AG20443 (cell line): ENCODE measurements at regions not wholly inside any gene's neighbourhood (a gene's known extent, or its start where the extent isn't known, plus 50 kb on each side); places are given as distances from the start of the nearest gene placed in this dataset.
"Not testable (repeated sequence)": the region's sequence is repeated elsewhere in the genome, so short reads cannot be mapped to it uniquely, and the experiment has no call there.

Experiments
- DNase-seq: peaks from one replicate; pipeline ENCODE4 v3.0.0; 2012; ENCODE audit warnings: low spot score, mixed read lengths

DNA sequence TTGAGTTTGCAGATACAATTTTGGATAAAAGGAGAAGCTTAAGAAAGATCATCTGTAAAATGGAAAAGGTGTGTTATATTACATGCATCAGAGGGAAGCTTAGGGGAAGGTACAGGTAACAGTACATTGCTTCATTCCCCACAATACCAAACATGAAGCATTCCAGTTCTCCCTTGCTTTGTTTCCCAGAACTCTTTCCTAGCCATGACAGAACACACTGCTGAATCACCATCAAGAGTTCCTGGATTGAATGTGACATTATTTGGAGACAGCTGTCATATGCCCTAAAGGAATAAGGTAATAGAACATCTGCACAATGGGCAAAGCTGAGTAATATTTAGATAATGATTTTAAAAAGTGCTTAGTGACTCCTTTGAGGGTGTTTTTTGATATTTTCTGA lies 303.5 kb upstream of the ST8SIA4 start:
- DNase-seq = no peak

DNA sequence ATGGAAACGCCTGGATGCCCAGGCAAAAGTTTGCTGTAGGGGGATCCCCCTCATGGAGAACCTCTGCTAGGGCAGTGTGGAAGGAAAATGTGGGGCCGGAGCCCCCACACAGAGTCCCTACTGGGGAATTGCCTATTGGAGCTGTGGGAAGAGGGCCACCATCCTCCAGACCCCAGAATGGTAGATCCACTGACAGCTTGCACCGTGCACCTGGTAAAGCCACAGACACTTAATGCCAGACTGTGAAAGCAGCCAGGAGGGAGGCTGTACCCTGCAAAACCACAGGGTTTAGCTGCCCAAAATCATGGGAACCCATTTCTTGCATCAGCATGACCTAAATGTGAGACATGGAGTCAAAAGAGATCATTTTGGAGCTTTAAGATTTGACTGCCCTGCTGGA lies 302.0 kb upstream of the ST8SIA4 start:
- DNase-seq = not testable (repeated sequence)

DNA sequence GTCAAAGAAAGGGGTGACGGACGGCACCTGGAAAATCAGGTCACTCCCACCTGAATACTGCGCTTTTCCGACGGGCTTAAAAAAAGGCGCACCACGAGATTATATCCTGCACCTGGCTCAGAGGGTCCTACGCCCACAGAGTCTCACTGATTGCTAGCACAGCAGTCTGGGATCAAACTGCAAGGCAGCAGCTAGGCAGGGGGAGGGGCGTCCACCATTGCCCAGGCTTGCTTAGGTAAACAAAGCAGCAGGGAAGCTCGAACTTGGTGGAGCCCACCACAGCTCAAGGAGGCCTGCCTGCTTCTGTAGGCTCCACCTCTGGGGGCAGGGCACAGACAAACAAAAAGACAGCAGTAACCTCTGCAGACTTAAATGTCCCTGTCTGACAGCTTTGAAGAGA lies 277.3 kb upstream of the ST8SIA4 start:
- not testable (repeated sequence) for DNase-seq

DNA sequence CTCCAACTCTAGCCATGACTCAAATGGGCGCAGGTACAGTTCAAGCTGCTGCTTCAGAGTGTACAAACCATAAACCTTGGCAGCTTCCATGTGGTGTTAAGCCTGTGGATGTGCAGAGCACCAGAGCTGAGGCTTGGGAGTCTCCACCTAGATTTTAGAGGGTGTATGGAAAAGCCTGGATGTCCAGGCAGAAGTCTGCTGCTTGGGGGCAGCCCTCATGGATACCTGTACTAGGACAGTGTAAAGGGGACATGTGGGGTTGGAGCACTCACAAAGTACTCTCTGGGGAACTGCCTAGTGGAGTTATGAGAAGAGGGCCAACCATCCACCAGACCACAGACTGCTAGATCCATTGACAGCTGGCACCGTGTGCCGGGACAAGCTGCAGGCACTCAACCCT lies 273.5 kb upstream of the ST8SIA4 start:
- DNase-seq = no peak

DNA sequence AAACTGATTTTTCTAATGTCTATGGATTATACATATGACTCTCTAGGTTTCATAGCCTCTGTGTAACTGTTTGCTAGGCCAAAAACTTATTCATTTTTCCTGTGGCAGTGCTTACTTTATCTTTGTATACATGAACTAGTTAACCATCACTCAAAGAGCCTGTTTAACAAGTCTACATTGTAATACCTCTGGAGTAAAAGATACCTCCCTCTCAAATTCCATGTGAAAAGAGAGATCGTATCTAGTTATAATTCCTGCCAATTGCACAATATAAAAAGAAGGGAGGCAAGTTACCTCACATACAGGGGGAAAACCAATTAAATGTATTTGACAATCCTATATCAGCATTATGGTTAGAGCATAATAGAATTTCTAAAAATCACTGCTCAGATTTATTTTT lies 271.9 kb upstream of the ST8SIA4 start:
- DNase-seq = no peak

DNA sequence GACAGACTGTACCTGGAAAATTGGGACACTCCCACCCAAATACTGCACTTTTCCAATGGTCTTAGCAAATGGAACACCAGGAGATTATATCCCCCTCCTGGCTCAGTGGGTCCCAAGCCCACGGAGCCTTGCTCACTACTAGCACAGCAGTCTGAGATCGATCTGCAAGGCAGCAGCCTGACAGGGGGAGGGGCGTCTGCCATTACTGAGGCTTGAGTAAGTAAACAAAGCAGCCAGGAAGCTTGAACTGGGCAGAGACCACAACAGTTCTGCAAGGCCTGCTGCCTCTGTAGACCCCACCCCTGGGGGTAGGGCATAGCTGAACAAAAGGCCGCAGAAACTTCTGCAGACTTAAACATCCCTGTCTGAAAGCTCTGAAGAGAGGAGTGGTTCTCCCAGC lies 260.0 kb upstream of the ST8SIA4 start:
- DNase-seq = no peak

DNA sequence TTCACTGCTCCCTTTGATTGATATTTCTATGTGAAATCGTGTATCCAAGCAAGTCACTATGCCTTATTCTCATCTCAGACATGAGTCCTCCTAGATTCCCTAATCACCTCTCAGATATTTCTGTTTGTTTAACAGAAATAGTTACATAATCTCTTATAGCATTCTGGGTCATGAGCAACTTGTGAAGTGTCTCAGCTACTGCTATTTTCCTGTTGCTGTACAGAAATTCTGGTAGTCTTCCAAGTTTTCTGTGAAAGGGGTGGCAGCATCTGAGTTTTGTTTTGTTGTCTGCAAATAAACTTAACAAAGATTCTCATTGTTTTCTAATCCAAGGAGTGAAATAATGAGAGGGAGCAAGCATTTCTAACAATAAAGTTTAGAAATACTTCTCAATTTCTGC lies 256.9 kb upstream of the ST8SIA4 start:
- no peak for DNase-seq

DNA sequence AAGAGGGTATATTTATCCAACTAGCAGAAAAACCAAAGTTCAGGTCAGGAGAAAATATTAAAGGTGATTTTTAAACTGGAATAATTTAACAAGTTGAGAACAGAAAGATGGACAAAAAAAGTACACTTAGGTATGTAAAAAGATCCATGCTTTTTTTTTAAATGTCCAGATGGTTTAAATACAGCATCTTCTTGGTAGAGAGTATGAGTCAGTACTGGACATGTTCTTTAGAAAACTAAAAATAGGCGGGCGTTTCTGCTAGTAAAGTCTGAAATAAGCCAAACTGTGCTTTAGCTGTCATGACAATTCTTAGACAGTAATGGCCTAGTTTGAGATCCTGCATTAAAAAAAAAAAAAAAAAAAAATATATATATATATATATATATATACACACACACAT lies 255.9 kb upstream of the ST8SIA4 start:
- no peak for DNase-seq

DNA sequence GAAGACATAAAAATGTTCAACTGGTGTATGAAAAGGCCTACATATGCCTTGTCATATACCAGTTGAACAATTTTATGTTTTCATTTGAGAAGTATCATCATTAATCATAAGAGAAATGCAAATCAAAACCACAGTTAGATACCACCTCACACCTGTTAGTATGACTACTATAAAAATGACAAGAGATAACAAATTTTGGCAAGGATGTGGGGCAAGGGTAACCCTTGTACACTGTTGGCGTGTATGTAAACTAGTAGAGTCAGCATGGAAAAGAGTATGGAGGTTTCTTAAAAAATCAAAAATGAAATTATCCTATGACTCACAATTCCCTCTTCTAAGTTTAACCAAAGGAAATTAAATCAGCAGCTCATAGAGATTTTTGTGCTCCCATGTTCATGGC lies 250.4 kb upstream of the ST8SIA4 start:
- DNase-seq = no peak

DNA sequence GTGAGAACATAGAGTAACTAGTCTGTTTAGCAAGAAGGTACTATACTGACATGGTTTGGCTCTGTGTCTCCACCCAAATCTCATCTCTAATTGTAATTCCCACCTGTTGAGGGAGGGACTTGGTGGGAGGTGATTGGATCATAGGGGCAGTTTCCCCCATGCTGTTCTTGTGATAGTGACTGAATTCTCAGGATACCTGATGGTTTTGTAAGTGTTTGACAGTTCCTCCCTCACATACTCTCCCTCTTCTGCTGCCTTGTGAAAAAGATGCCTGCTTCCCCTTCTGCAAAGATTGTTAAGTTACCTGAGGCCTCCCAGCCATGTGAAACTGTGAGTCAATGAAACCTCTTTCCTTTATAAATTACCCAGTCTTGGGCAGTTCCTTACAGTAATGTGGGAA lies 240.4 kb upstream of the ST8SIA4 start:
- DNase-seq = no peak

DNA sequence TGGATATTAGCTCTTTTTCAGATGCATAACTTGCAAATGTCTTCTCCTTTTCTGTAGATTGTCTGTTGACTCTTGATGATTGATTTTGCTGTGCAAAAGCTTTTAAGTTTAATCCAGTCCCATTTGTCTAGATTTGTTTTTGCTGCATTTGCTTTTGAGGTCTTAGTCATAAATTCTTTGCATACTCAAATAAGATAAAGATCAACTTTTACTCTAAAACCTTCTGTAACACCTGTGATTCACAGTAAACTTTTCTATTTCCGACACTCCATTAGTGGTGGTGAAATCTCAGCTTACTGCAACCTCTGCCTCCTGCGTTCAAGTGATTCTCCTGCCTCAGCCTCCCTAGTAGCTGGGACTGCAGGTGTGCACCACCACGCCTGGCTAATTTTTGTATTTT lies 239.0 kb upstream of the ST8SIA4 start:
- no peak for DNase-seq

DNA sequence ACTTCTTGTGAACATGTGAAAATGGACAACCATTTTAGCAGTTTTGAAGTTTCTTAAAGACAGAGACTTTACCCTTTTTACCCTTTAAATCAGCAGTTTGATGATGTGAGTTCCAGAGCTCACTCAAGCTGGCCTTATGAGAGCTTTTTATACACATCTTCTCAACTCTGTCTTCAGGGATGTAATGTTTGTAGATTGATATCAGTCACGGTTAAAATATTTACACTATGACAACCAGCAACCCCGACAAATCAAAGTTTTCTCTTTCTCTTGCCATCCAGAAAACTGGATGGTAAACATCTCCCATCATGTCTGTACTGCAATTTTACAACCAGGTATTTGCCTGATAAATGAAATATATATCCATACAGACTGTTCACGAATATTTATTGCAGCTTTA lies 233.4 kb upstream of the ST8SIA4 start:
- DNase-seq = no peak

DNA sequence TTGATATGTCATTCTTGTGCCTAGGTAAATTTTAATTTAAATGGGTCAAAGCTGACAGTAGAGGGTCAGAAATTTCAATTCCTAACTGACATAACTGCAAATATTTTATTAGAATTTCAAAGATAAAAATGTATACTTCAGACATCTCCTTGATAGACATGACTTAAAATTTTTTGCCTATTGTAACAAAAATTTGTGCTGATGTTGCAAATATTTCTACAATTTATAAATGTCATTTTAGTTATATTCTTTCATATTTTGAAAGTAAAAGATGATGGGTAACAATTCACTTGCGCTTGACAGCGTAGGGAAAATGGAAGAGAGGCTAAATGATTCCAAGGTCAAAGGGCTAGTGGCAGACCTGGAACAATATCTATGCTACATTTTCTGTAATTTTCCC lies 220.3 kb upstream of the ST8SIA4 start:
- DNase-seq = no peak

DNA sequence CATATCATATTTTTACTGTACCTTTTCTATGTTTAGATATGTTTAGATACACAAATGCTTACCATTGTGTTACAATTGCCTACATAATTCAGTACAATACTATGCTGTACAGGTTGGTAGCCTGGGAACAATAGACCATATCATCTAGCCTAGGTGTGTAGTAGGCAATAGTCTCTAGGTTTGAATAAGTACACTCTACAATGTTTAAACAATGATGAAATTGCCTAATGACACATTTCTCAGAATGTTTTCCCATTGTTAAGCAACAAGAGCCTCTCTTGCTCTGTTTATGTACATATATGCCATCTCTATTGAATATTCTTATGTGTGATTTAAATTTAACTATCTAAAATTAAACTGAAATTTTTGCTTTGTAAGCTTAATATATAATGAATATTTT lies 209.6 kb upstream of the ST8SIA4 start:
- DNase-seq = no peak

DNA sequence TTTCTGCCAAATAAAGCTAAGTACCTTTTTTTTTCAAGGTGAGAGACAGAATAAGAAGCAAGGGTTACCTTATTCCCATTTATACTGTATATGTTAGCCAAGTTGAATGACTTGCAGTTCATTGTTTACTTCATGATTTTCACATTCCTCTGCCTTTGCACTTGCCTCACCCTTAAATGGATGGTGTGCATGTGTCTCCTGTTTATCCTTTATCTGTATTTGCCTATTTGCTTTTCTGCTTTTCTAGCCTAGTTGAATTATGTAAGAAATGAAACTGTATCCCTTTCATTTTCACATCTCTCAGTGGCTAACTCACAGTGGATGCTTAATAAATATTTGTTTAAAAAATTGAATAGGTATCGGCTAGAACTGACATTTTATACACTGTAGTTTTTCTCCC lies 200.8 kb upstream of the ST8SIA4 start:
- no peak for DNase-seq

DNA sequence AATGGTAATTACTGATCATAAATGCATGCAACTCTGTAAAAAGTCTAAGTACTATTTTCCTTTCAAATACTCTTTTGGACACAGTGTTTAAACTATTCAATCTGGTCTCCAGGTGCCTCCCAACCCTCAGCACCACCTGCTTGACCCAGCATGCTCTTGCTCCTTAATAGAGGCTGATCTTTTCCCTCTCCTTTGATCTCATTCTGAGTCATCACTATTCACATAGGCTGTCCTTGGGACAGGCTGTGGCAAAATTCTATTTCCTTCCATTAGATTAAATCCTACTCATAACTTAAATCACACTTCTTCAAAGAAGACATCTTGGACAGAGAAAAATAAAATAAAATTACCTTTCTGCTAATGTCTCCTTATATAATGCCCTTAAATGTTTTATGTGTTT lies 199.4 kb upstream of the ST8SIA4 start:
- DNase-seq = no peak

DNA sequence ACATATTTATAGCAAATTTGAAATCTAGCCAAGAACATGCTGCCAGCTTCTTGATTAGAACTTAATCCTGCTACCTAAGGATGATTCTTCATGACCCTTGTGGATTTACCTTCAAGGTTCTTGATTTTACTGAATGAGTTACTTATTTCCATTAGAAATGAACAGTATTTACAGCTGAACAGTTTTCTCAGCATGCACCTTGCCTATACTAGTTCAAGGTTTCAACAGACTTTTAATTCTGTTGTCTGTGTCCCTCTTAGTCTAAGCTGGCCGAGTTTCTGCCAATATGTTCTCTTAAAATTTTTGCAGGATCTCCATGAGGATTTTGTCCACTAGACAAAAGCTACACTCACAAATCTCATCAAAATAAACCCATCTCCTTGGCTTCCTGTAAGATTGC lies 188.8 kb upstream of the ST8SIA4 start:
- DNase-seq = no peak

DNA sequence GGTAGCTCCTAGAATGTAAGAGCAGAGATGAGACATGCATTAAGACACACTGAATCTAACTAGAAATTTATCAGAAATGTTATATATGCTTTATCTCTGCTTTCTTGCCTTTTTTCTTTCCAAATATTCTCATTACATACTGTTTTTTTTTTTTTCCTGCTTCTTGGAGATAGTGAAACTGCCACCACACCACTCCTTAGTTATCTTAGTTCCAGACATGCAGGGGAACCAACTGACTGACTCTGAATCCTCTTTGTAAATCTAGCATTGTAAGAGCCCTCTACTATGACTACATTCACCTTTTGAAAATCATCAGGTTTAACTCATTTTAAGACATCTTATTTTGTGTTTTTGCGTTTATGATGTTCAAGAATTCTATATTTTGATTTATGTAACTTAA lies 181.3 kb upstream of the ST8SIA4 start:
- DNase-seq = no peak

DNA sequence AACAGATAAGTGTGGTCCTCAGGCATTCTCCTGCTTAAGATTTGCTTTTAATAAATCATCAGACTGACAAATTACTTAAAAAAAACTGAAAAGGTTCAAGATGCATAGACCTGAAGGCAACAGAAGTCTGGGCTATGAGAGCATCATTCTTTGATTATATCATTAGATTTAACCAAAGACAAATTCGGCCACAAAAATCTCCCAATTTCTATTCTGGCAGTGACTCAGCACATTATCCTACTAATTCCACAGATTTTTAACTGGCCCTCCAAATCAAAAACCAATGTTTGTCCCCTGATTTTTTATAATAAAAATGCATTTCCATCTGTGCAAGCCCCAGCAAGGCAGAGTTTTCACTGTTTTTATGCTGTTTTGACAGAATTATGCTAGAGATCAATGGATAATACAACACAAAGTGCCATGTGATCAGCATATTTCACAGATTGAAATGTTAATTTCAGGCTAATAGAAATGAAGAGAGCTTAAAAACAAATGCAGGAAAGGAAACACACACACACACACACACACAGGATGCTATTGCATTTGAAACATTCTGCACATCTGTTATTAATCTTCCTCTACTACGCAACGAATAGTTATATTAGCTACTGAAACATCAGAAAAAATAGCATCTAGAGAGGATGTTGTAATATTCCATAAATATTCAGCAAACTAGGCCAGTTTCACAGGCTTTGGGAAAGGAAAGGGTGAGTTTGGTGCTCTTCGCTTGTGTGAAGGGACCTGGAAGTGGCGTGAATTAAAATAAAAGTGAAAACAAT lies 177.6 kb upstream of the ST8SIA4 start:
- DNase-seq = no peak

DNA sequence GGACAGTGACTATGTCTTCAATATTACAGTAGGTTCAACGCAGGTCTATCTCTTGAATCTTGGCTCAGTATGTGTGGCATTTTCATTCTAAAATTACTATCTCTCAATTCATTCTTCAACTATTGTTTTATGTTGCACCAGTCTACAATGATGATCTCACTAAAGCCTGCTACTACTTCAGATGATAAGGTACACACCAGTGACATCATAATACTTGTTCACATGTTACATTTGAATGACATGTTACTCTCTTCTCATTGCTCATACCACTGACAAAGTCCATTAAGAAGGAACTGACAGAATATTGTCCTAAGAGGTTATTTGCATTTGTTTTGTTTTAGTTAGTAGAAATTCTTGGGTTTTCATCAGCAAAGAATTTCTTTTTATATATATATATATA lies 165.2 kb upstream of the ST8SIA4 start:
- DNase-seq = no peak

DNA sequence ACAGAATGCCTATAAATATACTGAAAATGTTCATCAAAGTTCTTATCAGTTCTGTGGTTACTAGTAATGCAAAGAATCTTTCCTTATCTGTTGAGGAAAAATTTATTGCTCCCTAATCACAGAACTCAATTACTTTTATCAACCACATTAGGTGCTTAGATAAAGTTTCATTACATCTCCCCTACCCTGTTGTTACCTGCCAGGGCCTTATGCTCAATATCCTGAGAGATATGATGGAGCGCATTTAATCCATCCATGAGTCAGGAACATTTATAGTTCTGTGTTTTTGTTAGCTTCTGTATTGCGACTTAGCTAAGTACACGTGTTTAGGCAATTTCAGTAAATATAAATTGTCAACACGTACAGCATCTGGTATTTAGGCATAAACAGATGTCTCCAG lies 164.3 kb upstream of the ST8SIA4 start:
- DNase-seq = no peak

DNA sequence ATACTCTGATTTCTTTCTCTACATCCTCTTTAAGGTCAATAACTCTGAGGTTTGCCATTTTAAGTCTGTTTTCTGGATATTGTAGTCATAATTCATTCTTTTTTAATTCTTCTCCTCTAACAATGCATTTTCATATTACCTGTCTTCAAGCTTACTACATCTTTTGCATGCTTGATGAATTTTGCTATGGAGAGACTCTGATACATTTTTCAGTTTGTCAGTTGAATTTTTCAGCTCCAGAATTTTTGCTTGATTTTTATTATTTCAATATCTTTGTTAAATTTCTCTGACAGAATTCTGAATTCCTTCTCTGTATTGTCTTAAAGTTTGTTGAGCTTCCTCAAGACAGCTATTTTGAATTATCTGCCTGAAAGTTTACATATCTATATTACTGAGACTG lies 159.8 kb upstream of the ST8SIA4 start:
- no peak for DNase-seq

DNA sequence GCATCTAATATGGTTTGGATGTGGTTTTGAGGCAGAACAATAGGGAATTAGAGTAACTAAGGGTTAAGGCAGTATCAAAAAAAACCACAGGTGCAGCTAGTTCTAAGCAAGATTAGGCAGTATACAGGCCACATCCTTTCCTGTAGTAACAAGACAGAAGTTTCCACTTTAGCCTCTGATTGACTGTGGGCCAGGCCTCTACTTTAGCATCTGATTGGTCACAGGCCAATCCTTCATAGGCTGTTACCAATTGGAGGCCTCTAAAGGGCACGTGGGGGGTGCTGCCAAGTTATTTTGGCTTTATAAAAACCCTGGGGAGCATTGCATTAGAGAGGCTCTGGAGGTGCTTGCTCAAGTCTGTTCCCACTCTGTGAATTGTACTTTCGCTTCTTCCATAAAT lies 144.1 kb upstream of the ST8SIA4 start:
- no peak for DNase-seq

DNA sequence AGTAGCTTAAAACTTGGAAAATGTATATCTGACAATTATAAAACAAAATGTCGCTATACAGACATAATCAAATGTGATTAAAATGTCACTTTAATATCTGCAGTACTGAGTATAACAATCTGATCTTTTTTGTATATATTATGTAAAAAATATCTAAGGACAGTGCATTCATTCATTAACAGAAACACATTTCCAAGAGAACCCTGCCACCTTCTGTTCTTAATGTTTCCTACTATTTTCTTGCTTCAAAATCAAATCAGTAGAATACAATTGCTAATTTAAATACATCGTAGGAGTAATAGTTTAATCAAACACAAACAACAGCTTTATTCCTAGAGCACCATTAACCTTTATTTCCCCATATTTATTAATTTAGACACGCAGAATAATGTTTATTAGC lies 142.6 kb upstream of the ST8SIA4 start:
- no peak for DNase-seq

DNA sequence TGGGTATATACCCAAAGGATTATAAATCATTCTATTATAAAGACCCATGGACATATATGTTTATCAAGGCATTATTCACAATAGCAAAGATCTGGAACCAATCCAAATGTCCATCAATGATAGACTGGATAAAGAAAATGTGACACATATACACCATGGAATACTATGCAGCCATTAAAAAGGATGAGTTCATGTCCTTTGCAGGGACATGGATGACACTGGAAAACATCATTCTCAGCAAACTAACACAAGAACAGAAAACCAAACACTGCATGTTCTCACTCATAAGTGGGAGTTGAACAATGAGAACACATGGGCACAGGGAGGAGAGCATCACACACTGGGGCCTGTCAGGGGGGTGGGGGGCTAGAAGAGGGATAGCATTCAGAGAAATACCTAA lies 136.9 kb upstream of the ST8SIA4 start:
- DNase-seq = not testable (repeated sequence)
